Lower lobe of right lung (tissue), 2 donors: ENCODE measurements at regions not wholly inside any gene's neighbourhood (a gene's known extent, or its start where the extent isn't known, plus 50 kb on each side); places are given as distances from the start of the nearest gene placed in this dataset.

ENCODE experiments used
- ATAC-seq, 2 donors: fragments of 200-7000 bp; cut with Tn5 transposase; one replicate each; pipeline ENCODE4 v1.9.1; 2020 to 2022; ENCODE audit warnings: mild to moderate bottlenecking in 2 of 2, moderate library complexity in 2 of 2
- DNase-seq: peaks from one replicate; pipeline ENCODE4 v3.0.0-alpha.2; 2020
- H3K27ac ChIP-seq: fragments of 200-600 bp; one replicate; pipeline ENCODE4 v1.8.0; 2022
- H3K27me3 ChIP-seq: fragments of 200-600 bp; one replicate; pipeline ENCODE4 v1.8.0; 2022; ENCODE audit warnings: low read depth
- H3K36me3 ChIP-seq: fragments of 200-600 bp; one replicate; pipeline ENCODE4 v1.8.0; 2022; ENCODE audit warnings: mild to moderate bottlenecking
- H3K4me1 ChIP-seq: fragments of 200-600 bp; one replicate; pipeline ENCODE4 v1.8.0; 2022
- H3K4me3 ChIP-seq: fragments of 200-600 bp; one replicate; pipeline ENCODE4 v1.8.0; 2022; ENCODE audit warnings: mild to moderate bottlenecking
- H3K9me3 ChIP-seq: fragments of 200-600 bp; one replicate; pipeline ENCODE4 v1.8.0; 2022
- intact Hi-C: fragments of 100-400 bp; cut with DNase I; formaldehyde crosslinking; loops from one replicate; pipeline ENCODE4 v1.11.0; 2022
- TF ChIP-seq, protein P1 (sequence below): fragments of 200-600 bp; IDR thresholded peaks from one replicate; pipeline ENCODE4 v1.8.0; 2022; ENCODE audit warnings: antibody characterized with exemption, mild to moderate bottlenecking
- donor health status: DM: no; HTN: yes; CAD: no; lungs with severe emphysema.

DNA sequence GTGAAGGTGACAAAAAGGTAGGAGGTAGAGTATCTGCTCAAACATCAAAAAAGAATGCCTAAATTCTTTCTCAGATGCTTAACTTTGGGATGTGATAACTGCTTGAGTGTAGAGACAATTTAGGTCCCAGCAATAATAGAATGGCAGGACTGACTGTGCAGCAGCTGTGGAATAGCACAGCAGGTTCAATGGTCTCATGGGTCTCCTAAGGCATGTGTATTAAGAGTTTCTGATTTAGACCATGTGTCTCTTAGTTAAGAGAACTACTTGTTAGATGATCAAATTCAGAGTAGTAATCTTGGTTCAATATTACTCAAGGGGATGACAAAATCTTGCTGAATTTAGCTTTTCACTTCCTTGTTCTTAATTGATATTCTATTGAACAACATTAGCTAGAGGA lies 72.0 kb downstream of the ALX1 start:
- TF ChIP-seq, protein P1, sequence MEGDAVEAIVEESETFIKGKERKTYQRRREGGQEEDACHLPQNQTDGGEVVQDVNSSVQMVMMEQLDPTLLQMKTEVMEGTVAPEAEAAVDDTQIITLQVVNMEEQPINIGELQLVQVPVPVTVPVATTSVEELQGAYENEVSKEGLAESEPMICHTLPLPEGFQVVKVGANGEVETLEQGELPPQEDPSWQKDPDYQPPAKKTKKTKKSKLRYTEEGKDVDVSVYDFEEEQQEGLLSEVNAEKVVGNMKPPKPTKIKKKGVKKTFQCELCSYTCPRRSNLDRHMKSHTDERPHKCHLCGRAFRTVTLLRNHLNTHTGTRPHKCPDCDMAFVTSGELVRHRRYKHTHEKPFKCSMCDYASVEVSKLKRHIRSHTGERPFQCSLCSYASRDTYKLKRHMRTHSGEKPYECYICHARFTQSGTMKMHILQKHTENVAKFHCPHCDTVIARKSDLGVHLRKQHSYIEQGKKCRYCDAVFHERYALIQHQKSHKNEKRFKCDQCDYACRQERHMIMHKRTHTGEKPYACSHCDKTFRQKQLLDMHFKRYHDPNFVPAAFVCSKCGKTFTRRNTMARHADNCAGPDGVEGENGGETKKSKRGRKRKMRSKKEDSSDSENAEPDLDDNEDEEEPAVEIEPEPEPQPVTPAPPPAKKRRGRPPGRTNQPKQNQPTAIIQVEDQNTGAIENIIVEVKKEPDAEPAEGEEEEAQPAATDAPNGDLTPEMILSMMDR, result no peak
- intact Hi-C loops, result no loop called here
- Histone ChIP-seq H3K4me1 (no peaks in the 10 kb centered on the region), H3K27ac (no peak overlapping the region), H3K9me3 (no peaks in the 10 kb centered on the region), H3K4me3 (no peak overlapping the region), H3K36me3 (no peaks in the 10 kb centered on the region), H3K27me3 (no peaks in the 10 kb centered on the region)
- no peak for ATAC-seq
- DNase-seq, result no peak

DNA sequence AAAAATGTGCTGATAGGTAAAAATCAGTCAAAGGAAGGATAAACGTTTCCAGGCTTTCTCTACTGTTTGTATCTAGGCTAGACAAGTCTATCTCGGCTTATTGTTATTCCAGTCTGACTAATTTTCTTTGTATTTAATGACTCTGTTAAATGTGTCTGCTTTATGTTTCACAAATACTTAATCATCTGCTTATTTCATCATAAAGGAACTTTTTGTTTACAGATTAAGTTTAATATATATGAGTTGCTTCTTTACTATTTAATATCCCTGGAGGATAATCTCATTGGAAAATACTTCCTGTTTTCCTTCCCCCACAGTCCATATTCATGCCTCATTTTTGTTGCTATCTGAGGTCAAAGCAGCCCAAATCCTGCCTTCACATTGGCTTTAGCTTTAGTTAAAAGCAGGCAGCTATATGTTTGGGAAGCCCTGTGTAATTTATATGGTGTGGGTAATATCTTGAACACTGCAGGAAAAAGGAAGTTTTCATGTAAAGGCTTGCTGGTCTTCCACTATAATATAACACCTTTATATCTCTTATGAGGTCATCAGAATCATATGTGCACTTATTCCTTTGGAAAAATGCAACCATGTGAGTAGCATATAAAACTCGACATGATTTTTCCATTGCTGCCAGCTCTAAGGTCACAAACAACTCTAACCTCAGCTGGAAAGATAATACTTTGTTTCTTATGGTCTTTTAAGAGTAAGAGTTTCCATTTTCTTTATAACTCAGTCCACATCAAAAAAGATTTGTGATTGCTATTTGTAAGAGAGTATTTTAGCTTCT lies 76.8 kb downstream of the ALX1 start:
- intact Hi-C loops, result no loop called here
- no peak overlapping the region for H3K4me3 ChIP-seq
- ATAC-seq, result no peak
- no peaks in the 10 kb centered on the region for H3K27me3 ChIP-seq
- no peaks in the 10 kb centered on the region for H3K9me3 ChIP-seq
- H3K36me3 ChIP-seq, result no peaks in the 10 kb centered on the region
- TF ChIP-seq, protein P1, result no peak
- no peak overlapping the region for H3K27ac ChIP-seq
- no peak for DNase-seq
- H3K4me1 ChIP-seq, result no peaks in the 10 kb centered on the region

DNA sequence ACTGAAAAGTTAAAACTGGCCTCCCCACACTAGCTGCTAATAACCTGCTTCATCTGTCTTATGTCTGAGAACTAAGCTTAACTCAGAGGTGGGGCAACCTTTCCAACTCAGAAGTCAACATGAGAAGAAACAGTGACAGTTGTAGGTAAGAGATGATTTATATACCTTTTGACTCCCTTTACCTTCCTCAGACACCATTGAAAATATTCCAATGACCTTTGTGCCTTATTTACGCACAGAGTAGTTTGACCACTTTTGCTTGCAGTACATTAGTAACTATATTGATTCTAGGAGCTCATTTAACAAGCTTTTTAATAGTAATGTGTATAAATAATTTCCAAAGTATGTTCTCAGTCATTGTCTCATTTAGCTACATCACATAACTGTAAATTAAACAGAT lies 77.6 kb downstream of the ALX1 start:
- Histone ChIP-seq H3K9me3 (no peaks in the 10 kb centered on the region), H3K27me3 (no peaks in the 10 kb centered on the region), H3K4me3 (no peak overlapping the region), H3K27ac (no peak overlapping the region), H3K36me3 (no peaks in the 10 kb centered on the region), H3K4me1 (no peaks in the 10 kb centered on the region)
- ATAC-seq (no peak), DNase-seq (no peak)
- intact Hi-C loops, result no loop called here
- TF ChIP-seq, protein P1, result no peak

DNA sequence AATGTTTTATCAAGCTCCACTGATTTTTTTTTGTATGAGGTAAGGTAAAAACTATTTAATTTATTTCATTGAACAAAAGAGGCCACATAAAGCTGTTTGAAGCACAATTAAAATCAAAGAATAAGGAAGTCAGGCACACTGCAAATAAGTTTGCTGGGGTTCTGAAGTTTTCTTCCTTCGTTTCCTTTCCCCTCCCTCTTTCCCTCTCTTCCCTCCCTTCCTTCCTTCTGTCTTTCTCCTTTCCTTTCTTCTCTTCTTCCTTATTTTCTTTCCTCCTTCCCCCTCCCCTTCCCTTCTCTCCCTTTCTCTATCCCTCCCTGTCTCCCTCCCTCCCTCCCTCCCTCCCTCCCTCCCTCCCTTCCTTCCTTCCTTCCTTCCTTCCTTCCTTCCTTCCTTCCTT lies 78.7 kb downstream of the ALX1 start:
- DNase-seq (no peak), ATAC-seq (no peak)
- Histone ChIP-seq H3K36me3 (no peaks in the 10 kb centered on the region), H3K27ac (no peak overlapping the region), H3K4me3 (no peak overlapping the region), H3K27me3 (no peaks in the 10 kb centered on the region), H3K4me1 (no peaks in the 10 kb centered on the region), H3K9me3 (no peaks in the 10 kb centered on the region)
- intact Hi-C loops, result no loop called here
- TF ChIP-seq, protein P1, result no peak

DNA sequence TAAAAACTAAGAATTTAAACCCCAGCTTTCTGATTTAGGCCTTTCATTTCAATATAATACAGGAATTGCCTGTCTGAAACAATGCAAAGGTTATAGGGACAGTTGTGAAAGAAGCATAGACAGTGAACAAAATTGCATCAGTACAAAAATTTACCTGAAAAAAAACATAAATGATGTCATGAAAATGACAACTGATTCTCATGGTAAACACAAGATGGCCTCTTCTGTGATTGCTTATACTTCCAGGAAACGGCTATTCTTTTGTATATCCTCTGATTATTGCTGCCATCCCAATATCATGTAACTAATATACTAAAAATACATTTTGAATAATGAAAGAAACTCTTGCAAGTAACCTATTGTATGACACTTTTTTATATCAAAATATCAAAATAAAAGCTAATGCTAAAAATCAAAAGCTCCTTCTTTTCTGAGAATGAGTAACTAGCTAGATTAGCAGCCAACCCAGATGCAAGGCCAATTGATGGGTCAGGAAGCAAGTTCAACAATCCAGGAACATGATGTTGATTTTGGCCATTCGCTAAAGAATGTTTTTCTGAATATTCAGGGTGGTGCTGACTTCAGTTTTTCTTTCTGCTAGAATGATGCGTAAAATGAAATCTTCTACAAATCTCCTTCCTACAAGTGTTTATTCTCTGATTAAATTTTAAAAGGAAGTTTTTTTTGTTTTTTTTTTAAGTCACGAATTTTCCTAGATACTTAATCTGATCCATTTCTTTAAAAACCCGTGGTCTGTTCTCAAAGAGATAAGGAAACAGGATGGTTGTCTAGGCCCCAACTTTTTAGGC lies 83.6 kb downstream of the ALX1 start:
- Histone ChIP-seq H3K9me3 (no peaks in the 10 kb centered on the region), H3K27me3 (no peaks in the 10 kb centered on the region), H3K27ac (no peak overlapping the region), H3K4me1 (no peaks in the 10 kb centered on the region), H3K4me3 (no peak overlapping the region), H3K36me3 (no peaks in the 10 kb centered on the region)
- no peak for ATAC-seq
- no peak for DNase-seq
- intact Hi-C loops, result no loop called here
- TF ChIP-seq, protein P1, result no peak
